ACC112 (cell line): ENCODE measurements at regions not wholly inside any gene's neighbourhood (a gene's known extent, or its start where the extent isn't known, plus 50 kb on each side); places are given as distances from the start of the nearest gene placed in this dataset.
"Not testable (repeated sequence)": the region's sequence is repeated elsewhere in the genome, so short reads cannot be mapped to it uniquely, and the experiment has no call there.

ENCODE experiments used
- H2AFZ ChIP-seq: fragments of 200-600 bp; sonication (generic); one replicate; pipeline ENCODE4 v1.6.0; 2017; ENCODE audit warnings: antibody characterized with exemption, low read length; ENCODE audit not compliant: unreplicated experiment
- H3K27ac ChIP-seq: fragments of 200-600 bp; sonication (generic); 2 replicates; pipeline ENCODE4 v1.5.1; 2014; ENCODE audit warnings: low read depth, mild to moderate bottlenecking, antibody characterized with exemption, low read length, moderate library complexity
- H3K27me3 ChIP-seq: fragments of 200-600 bp; sonication (generic); 2 replicates; pipeline ENCODE4 v1.6.1; 2014; ENCODE audit warnings: mild to moderate bottlenecking, antibody characterized with exemption, low read length, moderate library complexity, mixed read lengths; ENCODE audit not compliant: insufficient read depth
- H3K36me3 ChIP-seq: fragments of 200-600 bp; sonication (generic); 2 replicates; pipeline ENCODE4 v1.6.1; 2016; ENCODE audit warnings: mild to moderate bottlenecking, antibody characterized with exemption, low read length, moderate library complexity, mixed read lengths; ENCODE audit not compliant: insufficient read depth
- H3K4me1 ChIP-seq: fragments of 200-600 bp; sonication (generic); one replicate; pipeline ENCODE4 v1.6.1; 2016; ENCODE audit warnings: low read length, mixed read lengths; ENCODE audit not compliant: insufficient read depth, unreplicated experiment, control insufficient read depth
- H3K4me3 ChIP-seq: fragments of 200-600 bp; sonication (generic); 2 replicates; pipeline ENCODE4 v1.5.1; 2014; ENCODE audit warnings: mild to moderate bottlenecking, low read depth, low read length
- H3K79me2 ChIP-seq: fragments of 200-600 bp; sonication (generic); one replicate; pipeline ENCODE4 v1.6.0; 2016; ENCODE audit warnings: low read length; ENCODE audit not compliant: control insufficient read depth, unreplicated experiment, insufficient read depth

- not testable (repeated sequence) for H3K4me3 ChIP-seq, H3K27me3 ChIP-seq, H3K4me1 ChIP-seq, H3K27ac ChIP-seq, H3K79me2 ChIP-seq, H3K36me3 ChIP-seq, H2AFZ ChIP-seq
Measured at GRCh38 chr14:106410229-106410628, 883.8 kb downstream of the TMEM121 start.

DNA sequence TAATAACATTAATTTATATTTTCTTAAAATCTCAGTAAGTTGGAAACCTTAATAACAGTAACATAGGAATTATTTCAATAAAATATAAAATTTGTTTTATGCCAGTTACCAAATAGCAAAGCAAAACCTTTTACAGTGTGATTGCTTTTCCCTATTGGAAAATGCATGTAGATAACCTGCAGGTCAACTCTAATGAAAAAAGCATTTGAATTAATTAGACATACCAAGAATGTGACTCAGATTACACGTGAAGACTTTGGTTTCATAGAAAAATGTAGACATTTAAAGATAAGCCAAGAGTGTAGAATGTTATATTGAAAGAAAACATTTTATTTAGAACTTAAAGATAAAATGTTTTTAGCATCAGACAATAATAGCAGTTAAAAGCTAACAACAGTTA is 888.1 kb downstream of the TMEM121 start:
- no peak overlapping the region for H3K27ac ChIP-seq
- no peak overlapping the region for H2AFZ ChIP-seq
- no peak overlapping the region for H3K4me3 ChIP-seq
- no peaks in the 10 kb centered on the region for H3K36me3 ChIP-seq
- no peaks in the 10 kb centered on the region for H3K27me3 ChIP-seq
- no peaks in the 10 kb centered on the region for H3K79me2 ChIP-seq
- no peaks in the 10 kb centered on the region for H3K4me1 ChIP-seq

DNA sequence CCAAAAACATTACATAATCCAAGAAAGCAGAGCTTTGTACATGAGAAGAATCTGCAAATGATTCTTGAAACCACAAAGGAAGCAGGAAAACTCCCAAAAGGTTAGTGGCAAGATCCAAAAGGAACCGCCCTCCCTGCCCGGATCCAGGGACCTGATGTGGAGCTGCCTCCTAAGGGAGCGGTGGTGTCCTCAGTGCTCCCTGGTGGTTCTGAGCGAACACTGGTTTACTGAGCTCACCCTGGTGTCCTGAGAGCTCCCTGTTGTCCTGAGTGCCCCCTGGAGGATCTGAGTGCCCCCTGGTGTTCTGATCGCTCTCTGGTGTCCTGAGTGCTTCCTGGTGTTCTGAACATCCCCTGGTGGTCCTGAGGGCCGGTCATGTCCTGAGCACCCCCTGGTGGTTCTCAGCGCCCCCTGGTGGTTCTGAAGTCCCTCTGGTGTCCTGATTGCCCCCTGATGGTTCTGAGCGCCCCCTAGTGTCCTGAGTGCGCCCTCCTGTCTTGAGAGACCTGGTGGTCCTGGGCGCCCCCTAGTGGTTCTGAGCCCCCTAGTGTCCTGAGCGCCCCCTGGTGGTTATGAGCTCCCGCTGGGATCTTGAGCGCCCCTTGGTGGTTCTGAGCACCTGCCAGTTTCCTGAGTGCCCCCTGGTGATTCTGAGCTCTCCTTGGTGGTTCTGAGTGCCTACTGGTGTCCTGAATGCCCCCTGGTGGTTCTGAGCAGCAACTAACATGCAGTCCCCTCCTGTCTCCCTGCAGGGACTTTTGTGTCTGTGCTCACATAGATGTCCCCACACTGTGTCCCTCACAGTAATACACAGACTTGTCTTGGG is 891.1 kb downstream of the TMEM121 start:
- Histone ChIP-seq H3K4me1 (no peaks in the 10 kb centered on the region), H3K27ac (no peak overlapping the region), H2AFZ (no peak overlapping the region), H3K27me3 (no peaks in the 10 kb centered on the region), H3K4me3 (no peak overlapping the region), H3K79me2 (no peaks in the 10 kb centered on the region), H3K36me3 (no peaks in the 10 kb centered on the region)

GRCh38 chr14:106419376-106419965 is 893.1 kb downstream of the TMEM121 start:
- H3K27ac ChIP-seq = no peak overlapping the region
- no peaks in the 10 kb centered on the region for H3K27me3 ChIP-seq

DNA sequence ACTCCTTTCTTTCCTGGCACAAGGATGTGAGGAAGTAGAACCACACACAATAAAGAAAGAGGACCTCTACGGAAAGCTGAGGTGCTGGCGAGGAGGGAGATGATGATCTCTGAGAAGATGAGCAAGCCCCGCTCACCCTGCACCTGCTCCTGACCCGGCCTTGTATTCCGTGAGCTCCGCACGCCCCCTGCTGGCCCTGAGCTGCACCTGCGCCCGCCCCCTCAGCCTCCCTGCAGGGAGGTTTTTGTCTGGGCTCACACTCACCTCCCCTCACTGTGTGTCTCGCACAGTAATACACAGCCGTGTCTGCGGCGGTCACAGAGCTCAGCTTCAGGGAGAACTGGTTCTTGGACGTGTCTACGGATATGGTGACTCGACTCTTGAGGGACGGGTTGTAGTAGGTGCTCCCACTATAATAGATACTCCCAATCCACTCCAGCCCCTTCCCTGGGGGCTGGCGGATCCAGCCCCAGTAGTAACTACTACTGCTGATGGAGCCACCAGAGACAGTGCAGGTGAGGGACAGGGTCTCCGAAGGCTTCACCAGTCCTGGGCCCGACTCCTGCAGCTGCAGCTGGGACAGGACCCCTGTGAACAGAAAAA is 895.1 kb downstream of the TMEM121 start:
- H3K4me3 ChIP-seq, H3K79me2 ChIP-seq, H3K27me3 ChIP-seq, H3K36me3 ChIP-seq, H3K4me1 ChIP-seq, H3K27ac ChIP-seq, H2AFZ ChIP-seq: not testable (repeated sequence)

More at GRCh38 chr14:106419376-106419965, 893.1 kb downstream of the TMEM121 start:
- no peaks in the 10 kb centered on the region for H3K36me3 ChIP-seq
- no peaks in the 10 kb centered on the region for H3K79me2 ChIP-seq
- H2AFZ ChIP-seq = no peak overlapping the region
- H3K4me1 ChIP-seq = no peaks in the 10 kb centered on the region
- no peak overlapping the region for H3K4me3 ChIP-seq

- Histone ChIP-seq H3K36me3 (no peaks in the 10 kb centered on the region), H3K27me3 (no peaks in the 10 kb centered on the region), H3K27ac (no peak overlapping the region), H3K79me2 (no peaks in the 10 kb centered on the region), H2AFZ (no peak overlapping the region), H3K4me1 (no peaks in the 10 kb centered on the region), H3K4me3 (no peak overlapping the region)
Measured at GRCh38 chr14:106422066-106422465, 895.7 kb downstream of the TMEM121 start.

DNA sequence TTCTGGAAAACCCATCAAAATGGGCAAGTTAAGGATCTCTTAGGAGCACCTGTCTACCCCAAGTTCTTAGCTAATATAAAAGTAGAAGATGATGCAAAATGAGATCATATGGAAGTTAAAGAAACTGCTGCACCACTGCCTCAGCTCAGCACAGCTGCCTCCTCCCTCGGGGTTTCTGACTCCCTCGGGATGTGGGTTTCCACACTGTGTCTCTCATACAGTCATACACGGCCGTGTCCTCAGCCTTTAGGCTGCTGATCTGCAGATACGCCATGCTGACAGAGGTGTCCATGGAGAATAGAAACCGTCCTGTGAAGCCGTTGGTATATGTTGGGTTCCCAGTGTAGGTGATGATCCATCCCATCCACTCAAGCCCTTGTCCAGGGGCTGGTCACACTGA is 898.8 kb downstream of the TMEM121 start:
- not testable (repeated sequence) for H3K36me3 ChIP-seq, H3K4me3 ChIP-seq, H3K27me3 ChIP-seq, H3K4me1 ChIP-seq, H2AFZ ChIP-seq, H3K79me2 ChIP-seq, H3K27ac ChIP-seq

DNA sequence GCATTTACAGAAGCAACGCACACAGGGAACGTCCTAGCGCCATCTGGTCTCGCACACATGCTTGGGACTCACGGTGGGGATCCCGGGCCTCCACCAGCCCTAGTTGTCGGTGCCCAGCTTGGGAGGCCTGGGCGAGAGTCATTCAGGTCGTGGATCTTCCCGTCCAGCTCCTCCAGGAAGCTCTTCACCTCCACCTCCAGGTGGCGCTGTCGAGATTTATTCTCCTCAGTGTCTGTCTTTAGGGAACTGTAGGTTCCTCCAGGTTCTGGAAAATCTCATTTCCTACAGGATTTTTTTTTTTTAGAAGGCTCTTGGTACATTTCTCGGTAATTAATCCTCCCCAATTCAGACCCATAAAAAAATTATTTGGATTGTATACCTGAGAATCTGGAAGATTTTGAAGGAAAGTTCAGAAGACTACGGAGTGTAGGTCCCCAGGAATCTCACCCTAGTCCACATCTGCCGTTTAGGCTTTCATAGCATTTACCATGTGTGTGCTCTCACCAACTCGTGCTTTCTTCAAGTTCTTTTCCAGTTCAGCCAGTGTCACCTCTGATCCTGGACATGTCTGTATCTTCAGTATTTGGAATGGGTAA is 910.0 kb downstream of the TMEM121 start:
- no peak overlapping the region for H2AFZ ChIP-seq
- H3K27ac ChIP-seq = no peak overlapping the region
- no peaks in the 10 kb centered on the region for H3K79me2 ChIP-seq
- no peaks in the 10 kb centered on the region for H3K4me1 ChIP-seq
- H3K36me3 ChIP-seq = no peaks in the 10 kb centered on the region
- no peaks in the 10 kb centered on the region for H3K27me3 ChIP-seq
- no peak overlapping the region for H3K4me3 ChIP-seq

DNA sequence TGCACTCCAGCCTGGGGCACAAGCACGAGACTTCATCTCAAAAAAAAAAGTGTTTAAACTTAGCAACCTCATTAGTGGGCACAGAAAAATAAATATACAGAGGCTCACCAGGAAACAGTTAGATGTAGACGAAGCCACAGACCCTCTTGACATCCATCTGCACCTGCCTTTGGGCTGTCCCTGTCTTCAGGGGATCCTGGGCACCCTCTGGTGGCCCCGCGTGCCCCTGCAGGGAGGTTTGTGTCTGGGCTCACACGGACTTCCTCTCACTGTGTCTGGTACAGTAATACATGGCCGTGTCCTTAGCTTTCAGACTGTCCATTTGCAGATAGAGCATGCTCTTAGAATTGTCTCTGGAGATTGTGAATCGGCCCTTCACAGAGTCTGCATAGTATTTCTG is 916.5 kb downstream of the TMEM121 start:
- Histone ChIP-seq H3K36me3 (no peaks in the 10 kb centered on the region), H3K4me1 (no peaks in the 10 kb centered on the region), H2AFZ (no peak overlapping the region), H3K4me3 (no peak overlapping the region), H3K79me2 (no peaks in the 10 kb centered on the region), H3K27me3 (no peaks in the 10 kb centered on the region), H3K27ac (no peak overlapping the region)

DNA sequence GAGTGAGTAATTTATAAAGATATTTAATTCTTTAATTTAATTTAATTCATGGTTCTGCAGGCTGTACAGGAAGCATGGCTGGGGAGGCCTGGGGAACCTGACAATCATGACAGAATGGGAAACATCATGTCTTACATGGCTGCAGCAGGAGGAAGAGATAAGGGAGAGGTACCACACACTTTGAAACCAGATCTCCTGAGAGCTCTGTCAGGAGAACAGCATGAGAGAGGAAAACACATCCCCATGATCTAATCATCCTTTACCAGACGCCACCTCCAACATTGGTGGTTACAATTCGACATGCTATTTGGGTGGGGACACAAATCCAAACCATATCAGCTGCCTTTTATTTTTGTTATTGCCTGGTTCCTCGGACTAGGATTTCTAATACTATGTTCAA is 928.6 kb downstream of the TMEM121 start:
- Histone ChIP-seq H2AFZ (no peak overlapping the region), H3K79me2 (no peaks in the 10 kb centered on the region), H3K4me1 (no peaks in the 10 kb centered on the region), H3K36me3 (no peaks in the 10 kb centered on the region), H3K27ac (no peak overlapping the region), H3K4me3 (no peak overlapping the region), H3K27me3 (no peaks in the 10 kb centered on the region)
